ENCODE measurements at regions not wholly inside any gene's neighbourhood (a gene's known extent, or its start where the extent isn't known, plus 50 kb on each side); places are given as distances from the start of the nearest gene placed in this dataset.

- TF ChIP-seq CTCF (IDR thresholded peaks at IDR 0.05; ENCODE audit: insufficient read depth, low read length, poor library complexity, severe bottlenecking): no peak
- TF ChIP-seq EZH2phosphoT487 (conservative IDR thresholded peaks at IDR 0.05; ENCODE audit: low read length): no peak
These were observed 964.9 kb downstream of the REEP3 start for GRCh38 chr10:64486149-64486548.
